GM06990 (cell line): ENCODE measurements at regions not wholly inside any gene's neighbourhood (a gene's known extent, or its start where the extent isn't known, plus 50 kb on each side); places are given as distances from the start of the nearest gene placed in this dataset.
A peak's percentile ranks its signal among the peaks of the same experiment; 100 is the strongest.

Source experiments
- DNase-seq: peaks from one replicate; pipeline ENCODE4 v3.0.0-alpha.2; 2011; ENCODE audit not compliant: insufficient read length; ENCODE audit errors: extremely low read depth
- H3K27me3 ChIP-seq: replicated peaks from 2 replicates; pipeline ENCODE4 v1.6.0; 2011; ENCODE audit warnings: low read length; ENCODE audit not compliant: control insufficient read depth, insufficient read depth
- H3K36me3 ChIP-seq: 2 replicates; pipeline ENCODE4 v1.5.1; 2011; ENCODE audit warnings: low read length; ENCODE audit not compliant: control insufficient read depth, insufficient read depth
- H3K4me3 ChIP-seq: replicated peaks from 2 replicates; pipeline ENCODE4 v1.5.1; 2011; ENCODE audit warnings: low read depth, mild to moderate bottlenecking, control low read depth, low read length
- CTCF ChIP-seq: IDR thresholded peaks from 2 replicates; pipeline ENCODE4 v1.5.1; 2011; ENCODE audit warnings: low read length, control low read depth, mild to moderate bottlenecking, inconsistent platforms; ENCODE audit not compliant: insufficient read depth, poor library complexity, severe bottlenecking

GRCh38 chr6:4559281-4559875 lies 216.8 kb upstream of the CDYL start:
- DNase-seq = no peak
- Histone ChIP-seq H3K36me3 (no peaks in the 10 kb centered on the region), H3K4me3 (no peak overlapping the region), H3K27me3 (peaks cover 4% of the 10 kb centered on the region)
- TF ChIP-seq CTCF = no peak

GRCh38 chr6:4554645-4555044 lies 221.6 kb upstream of the CDYL start:
- Histone ChIP-seq H3K4me3 (no peak overlapping the region), H3K27me3 (peaks cover 1% of the 10 kb centered on the region; the same call in 1 of the 2 replicates), H3K36me3 (no peaks in the 10 kb centered on the region)
- DNase-seq = no peak
- TF ChIP-seq CTCF = no peak

- no peak for TF ChIP-seq CTCF
- no peaks in the 10 kb centered on the region for H3K36me3 ChIP-seq
- peaks cover 1% of the 10 kb centered on the region; the same call in 1 of the 2 replicates for H3K27me3 ChIP-seq
- DNase-seq = peak; percentile 10
- H3K4me3 ChIP-seq = no peak overlapping the region
These were observed 222.8 kb upstream of the CDYL start for GRCh38 chr6:4553387-4553786.

- no peaks in the 10 kb centered on the region for H3K36me3 ChIP-seq
- no peak for TF ChIP-seq CTCF
- no peak overlapping the region for H3K4me3 ChIP-seq
- H3K27me3 ChIP-seq = no peaks in the 10 kb centered on the region
- peak; percentile 15 for DNase-seq
These were observed 226.0 kb upstream of the CDYL start for GRCh38 chr6:4550227-4550597.

- TF ChIP-seq CTCF = no peak
- no peak for DNase-seq
- no peaks in the 10 kb centered on the region for H3K27me3 ChIP-seq
- no peak overlapping the region for H3K4me3 ChIP-seq
- H3K36me3 ChIP-seq = no peaks in the 10 kb centered on the region
These were observed 226.5 kb upstream of the CDYL start for GRCh38 chr6:4549556-4550226.
